Fibroblast of skin of right quadriceps (primary cell): ENCODE measurements at regions not wholly inside any gene's neighbourhood (a gene's known extent, or its start where the extent isn't known, plus 50 kb on each side); places are given as distances from the start of the nearest gene placed in this dataset.
"Not testable (repeated sequence)": the region's sequence is repeated elsewhere in the genome, so short reads cannot be mapped to it uniquely, and the experiment has no call there.

ENCODE experiments used
- DNase-seq: peaks from one replicate; pipeline ENCODE4 v3.0.0-alpha.2; 2013

DNA sequence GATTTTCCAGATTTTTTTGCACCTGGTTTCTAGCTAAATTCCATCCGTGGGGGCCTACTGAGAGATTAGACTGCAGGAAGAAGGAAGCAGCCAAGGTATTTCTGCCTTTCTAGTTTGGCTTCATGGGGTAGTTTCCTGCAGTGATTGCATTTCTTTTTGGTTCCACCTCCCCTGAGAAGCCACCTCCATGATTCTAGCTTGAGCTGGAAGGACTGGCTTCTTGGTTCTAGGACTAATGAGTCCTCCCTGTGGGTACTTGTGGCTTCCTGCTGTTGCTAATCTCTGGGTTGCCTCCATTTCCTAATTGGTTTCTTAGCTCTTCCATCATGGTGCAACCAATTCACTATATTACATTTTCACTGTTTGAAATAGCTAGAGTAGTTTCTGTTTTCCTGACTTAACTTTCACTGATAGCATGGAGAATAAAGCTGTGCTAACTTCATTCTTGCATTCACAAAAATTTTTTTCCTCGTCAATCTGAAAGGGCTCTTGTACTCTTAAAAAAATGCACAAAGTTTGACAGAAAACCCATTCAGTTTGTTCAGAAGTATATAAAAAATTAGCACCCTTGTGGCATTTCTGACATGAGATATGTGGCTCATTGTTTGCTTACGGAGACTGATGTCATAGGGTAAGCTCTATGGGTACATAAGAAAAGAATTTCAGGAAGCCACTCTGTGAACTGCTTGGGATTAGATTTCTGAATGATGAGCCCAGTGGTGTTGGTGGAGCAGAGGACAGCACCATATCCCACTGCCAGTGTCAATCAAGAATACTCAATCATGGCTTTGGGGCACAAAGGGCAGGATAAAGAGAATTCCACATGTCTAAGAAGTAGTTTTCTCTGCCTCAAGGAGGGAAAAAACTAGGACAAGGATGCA is 242.8 kb upstream of the RBMS1 start:
- DNase-seq = peak; percentile 71

GRCh38 chr2:160737247-160737646 is 243.6 kb upstream of the RBMS1 start:
- DNase-seq = no peak

GRCh38 chr2:160741271-160741670 is 247.7 kb upstream of the RBMS1 start:
- DNase-seq = no peak

DNA sequence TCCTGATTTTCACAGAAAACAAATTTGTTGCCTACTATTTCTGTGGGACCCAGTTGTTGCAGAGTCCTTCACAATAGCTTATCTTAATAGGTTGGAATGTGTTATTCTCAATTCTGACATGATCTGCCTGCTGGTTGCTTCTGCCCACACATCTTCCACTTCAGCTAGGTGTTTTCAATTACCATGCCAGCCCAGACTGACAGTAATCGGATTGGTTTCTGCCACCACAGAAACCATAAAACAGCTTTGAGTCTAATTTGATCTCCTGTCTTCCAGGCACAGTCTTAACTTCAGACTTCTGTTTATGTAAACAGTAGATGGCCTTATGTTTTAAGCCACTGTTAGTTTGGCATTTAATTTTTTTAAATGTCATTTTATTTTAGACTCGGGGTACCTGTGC is 248.2 kb upstream of the RBMS1 start:
- no peak for DNase-seq

GRCh38 chr2:160742667-160743066 is 249.1 kb upstream of the RBMS1 start:
- no peak for DNase-seq

DNA sequence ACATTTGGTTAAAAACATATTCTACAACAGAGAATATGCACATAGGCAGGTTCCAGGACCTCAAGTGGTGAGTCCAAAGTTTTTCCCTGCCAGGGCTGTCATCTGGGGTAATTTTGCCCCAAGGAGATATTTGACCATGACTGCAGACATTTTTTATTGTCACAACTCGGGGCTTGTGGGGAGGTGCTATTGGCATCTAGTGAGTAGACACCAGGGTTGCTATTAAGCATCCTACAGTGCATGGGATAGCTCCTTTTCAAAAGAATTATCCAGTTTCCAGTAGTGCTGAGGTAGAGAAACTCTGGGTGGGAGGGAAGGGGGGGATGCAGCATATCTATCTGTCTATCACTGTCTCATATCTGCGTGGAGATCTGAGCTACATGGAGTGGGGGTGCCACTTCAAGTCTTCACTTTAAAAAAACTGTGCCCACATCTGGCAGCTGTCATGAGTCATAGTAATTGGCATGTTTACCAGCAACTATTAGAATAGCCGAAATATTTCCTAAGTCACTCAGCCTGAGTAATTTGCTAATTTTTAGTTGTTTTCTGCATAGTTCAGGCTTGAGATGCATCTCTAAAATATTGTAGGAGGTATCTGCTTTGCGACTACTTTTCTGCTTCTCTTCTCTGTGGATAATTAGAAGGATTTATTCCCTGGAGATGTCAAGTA is 254.0 kb upstream of the RBMS1 start:
- DNase-seq = peak; percentile 93

DNA sequence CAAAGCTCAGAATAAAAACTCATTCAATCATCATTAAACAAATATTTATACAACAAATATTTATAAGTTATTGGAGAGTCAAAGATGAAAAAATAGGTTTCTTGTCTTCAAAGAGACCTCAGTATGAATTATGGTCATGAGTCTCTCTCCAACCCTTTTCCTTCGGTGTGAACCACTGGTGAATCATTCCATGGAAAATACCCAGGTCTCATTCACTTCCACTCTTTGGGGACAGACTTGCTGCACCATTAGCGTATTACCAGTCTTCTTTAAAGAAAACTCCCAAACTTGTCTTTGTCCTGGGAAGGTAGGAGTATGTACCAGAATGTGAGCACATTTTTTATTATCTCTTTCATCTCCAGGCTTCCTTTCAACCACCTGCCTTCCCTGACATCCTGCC is 257.4 kb upstream of the RBMS1 start:
- DNase-seq = peak; percentile 70

GRCh38 chr2:160752475-160753330 is 259.1 kb upstream of the RBMS1 start:
- peak; percentile 68 for DNase-seq

GRCh38 chr2:160753331-160753654 is 259.7 kb upstream of the RBMS1 start:
- no peak for DNase-seq

- DNase-seq = no peak
Observed at GRCh38 chr2:160753960-160754359, 260.4 kb upstream of the RBMS1 start.

- no peak for DNase-seq
Observed at GRCh38 chr2:160756481-160756880, 262.9 kb upstream of the RBMS1 start.

- not testable (repeated sequence) for DNase-seq
Observed at GRCh38 chr2:160762493-160763128, 269.0 kb upstream of the RBMS1 start.

DNA sequence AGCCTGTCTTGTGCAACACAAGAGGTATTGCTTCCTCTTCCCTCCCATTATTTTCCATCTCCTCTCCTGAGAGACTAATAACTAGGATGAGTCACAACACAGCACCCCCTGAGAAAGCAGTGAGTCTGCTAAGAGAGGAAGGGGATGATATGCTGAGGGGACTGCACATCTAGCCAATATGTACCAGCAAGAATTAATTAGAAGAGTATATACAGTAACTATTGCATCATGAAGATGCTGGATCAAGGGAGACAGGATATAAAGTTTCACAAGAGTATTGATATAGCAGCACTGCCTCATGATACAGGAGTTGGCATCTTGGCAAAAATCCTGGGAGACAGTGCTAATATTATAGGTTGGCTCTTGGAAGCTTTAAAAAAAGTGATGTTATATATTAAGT is 289.9 kb upstream of the RBMS1 start:
- peak; percentile 72 for DNase-seq

GRCh38 chr2:160784034-160784433 is 290.4 kb upstream of the RBMS1 start:
- no peak for DNase-seq

DNA sequence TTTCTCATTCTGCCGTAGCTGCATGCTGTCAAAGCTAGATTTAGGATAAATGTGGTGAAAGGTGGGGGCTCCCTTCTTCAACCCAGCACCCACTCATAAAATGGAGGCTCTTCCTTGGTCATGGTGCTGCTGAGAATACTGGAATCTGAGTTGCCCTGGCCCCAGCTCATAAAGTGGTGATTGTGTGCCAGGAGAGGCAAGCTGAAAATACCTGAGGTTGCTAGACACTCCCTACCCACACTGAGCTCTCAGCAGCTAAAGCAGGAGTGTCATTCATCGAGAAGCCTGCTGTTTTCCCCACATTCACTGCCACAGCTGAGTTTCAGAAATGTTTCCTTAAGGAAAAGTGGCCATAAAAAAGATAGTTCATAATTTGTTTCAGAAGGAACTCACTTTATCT is 297.1 kb upstream of the RBMS1 start:
- no peak for DNase-seq

GRCh38 chr2:160791884-160792283 is 298.3 kb upstream of the RBMS1 start:
- DNase-seq = no peak

DNA sequence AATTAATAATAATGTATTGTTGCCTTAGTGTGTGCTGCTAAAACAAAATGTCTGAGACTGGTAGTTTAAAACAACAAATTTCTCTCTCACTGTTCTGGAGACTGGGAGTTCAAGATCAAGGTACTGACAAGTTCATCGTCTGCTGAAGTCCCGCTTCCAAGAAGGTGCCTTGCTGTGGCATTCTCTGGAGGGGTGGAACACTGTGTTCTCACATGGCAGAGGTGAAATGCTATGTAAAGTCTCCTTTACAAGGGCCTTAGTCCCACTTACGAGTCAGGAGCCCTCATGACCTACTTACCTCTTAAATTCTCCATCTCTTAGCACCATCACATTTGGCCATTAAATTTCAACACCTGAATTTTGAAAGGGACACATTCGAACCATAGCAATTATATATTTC is 299.2 kb upstream of the RBMS1 start:
- no peak for DNase-seq

DNA sequence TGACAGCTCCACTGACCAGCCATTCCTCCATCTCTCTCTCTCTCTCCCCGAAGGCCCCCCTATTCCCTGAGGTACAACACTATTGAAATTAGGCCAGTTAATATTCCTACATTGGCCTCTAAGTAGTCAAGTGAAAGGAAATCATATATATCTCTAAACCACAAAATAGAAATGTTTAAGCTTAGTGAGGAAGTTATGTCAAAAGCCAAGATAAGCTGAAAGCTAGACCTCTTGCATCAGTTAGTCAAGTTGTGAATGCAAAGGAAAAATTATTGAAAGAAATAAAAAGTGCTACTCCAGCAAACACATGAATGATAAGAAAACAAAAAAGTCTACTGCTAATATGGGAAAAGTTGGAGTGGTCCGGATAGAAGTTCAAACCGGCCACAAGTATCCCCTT is 301.3 kb upstream of the RBMS1 start:
- DNase-seq = no peak

DNA sequence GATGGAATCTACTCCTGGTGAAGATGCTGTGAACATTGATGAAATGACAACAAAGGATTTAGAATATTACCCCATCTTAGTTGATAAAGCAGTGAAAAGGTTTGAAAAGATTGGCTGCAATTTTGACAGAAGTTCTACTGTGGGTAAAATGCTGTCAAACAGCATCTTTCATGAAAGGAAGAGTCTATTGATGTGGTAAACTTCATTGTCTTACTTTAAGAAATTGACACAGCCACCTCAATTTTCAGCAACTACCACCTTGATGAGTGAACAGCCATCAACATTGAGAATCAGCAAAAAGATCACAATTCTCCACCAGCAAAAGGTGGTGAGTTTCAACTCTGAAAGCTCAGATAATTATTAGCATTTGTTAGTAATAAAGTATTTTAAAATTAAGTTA is 310.3 kb upstream of the RBMS1 start:
- DNase-seq = no peak

DNA sequence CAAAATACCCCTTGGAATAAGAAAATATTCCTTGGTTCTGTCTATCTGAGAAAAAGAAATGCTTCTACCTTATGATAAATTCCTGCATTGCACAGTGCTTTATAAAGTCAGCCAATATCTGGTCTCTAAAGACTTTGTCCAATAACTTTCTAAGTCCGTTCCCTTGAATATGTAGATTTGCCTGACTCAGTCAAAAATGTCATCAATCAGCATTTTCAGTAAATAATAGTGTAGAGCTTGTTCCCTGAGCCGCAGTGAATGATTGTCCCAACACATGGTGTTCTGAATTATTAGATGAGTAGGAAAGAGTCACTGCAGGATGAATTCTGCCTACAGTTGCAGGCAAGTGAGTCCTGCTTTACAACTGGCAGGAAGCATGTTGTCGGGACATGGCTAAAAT is 316.8 kb upstream of the RBMS1 start:
- no peak for DNase-seq

DNA sequence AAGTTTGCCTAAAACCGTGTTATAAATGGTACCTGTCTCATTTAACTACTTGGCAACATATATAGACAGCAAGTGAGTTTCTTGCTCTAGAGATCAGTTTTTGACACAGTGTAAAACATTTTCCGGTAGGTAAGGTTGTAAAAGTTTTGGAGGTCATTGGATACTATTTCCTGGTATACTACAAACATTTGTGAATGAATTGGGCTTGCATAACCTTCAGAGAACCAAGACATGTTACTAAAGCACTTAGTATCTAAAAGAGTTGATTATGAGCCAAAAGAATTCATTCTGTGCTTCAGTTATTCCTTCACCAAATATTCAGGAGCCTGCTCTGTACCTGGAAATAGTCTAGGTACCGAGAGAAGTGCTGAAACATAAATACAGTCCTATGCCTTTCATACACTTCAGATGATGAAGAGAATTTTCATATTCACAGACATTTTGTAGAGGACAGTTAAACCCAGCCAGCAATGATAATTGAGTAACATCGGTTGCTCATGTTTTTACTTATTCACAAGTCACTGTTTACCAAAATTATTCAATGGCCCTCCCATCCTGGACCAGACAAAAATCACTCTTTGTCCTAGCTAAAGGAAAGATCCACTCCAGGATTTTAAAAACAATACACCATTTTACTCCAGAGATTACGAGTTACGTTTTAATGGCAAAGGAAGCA is 319.4 kb upstream of the RBMS1 start:
- no peak for DNase-seq

- DNase-seq = no peak
Observed at GRCh38 chr2:160813506-160813858, 319.9 kb upstream of the RBMS1 start.
